GM10266 (cell line): ENCODE measurements at regions not wholly inside any gene's neighbourhood (a gene's known extent, or its start where the extent isn't known, plus 50 kb on each side); places are given as distances from the start of the nearest gene placed in this dataset.
"Not testable (repeated sequence)": the region's sequence is repeated elsewhere in the genome, so short reads cannot be mapped to it uniquely, and the experiment has no call there.

ENCODE experiments used
- DNase-seq: peaks from one replicate; pipeline ENCODE4 v3.0.0; 2012; ENCODE audit errors: extremely low spot score
- TF ChIP-seq, protein P1 (sequence below): IDR thresholded peaks from 2 replicates; pipeline ENCODE4 v1.5.1; 2012; ENCODE audit warnings: mild to moderate bottlenecking, low read depth; ENCODE audit not compliant: control insufficient read depth, insufficient read depth; ENCODE audit errors: missing control alignments

DNA sequence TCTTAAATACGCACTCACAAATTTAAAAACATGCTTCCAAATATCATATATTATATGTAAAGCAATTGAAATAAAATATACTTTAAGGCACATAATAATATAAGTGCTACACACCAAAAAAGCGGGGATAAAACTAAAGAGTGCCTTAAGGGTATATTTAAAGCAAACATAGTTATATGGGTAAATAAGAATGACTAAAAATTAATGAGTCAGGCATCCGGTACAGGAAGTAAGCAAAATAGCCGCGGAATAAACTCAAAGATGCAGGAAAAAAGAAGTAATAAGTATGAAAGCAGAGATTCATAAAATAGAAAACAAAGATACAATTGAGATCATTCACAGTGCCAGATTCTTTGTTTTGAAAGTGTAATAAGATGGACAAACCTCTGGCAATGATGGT, 503.5 kb upstream of the SOX11 start:
- no peak for DNase-seq
- TF ChIP-seq, protein P1, sequence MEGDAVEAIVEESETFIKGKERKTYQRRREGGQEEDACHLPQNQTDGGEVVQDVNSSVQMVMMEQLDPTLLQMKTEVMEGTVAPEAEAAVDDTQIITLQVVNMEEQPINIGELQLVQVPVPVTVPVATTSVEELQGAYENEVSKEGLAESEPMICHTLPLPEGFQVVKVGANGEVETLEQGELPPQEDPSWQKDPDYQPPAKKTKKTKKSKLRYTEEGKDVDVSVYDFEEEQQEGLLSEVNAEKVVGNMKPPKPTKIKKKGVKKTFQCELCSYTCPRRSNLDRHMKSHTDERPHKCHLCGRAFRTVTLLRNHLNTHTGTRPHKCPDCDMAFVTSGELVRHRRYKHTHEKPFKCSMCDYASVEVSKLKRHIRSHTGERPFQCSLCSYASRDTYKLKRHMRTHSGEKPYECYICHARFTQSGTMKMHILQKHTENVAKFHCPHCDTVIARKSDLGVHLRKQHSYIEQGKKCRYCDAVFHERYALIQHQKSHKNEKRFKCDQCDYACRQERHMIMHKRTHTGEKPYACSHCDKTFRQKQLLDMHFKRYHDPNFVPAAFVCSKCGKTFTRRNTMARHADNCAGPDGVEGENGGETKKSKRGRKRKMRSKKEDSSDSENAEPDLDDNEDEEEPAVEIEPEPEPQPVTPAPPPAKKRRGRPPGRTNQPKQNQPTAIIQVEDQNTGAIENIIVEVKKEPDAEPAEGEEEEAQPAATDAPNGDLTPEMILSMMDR, result no peak

DNA sequence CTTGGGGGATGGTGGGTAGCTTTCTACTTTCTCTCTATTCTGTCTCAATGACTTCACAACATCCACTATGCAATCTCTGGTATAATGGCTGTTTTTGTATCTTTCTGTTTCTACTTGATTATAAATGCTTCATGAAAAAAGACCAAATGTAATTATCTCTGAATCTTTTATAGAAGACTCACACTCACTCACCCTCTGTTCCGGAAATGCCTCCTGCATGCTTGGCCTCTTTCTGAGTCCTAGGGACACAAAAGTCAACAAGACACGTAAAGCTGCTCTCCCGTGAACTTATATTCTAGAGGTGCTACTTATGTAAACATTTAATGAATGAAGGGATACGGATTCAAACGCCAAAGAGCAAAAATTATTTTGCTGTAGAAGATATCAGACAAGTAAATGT, 502.2 kb upstream of the SOX11 start:
- no peak for DNase-seq
- TF ChIP-seq, protein P1, result no peak

DNA sequence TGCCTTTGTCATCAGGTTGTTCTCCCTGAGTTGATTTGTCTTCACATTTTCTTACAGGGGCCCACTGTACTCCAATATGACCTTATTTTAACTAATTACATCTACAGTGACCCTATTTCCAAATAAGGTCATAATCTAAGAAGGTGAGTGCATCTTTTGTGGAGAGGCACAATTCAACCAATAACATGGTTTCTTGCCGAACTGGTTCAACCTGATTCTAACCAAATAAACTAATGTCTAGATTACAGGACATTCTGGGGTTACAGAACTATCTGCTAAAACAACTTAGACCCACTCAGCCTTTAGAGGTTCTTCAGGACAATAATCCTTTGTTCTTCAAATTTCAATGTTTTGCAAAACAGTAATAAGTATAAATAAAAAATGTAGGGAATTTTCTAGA, 496.5 kb upstream of the SOX11 start:
- TF ChIP-seq, protein P1, result no peak
- no peak for DNase-seq

DNA sequence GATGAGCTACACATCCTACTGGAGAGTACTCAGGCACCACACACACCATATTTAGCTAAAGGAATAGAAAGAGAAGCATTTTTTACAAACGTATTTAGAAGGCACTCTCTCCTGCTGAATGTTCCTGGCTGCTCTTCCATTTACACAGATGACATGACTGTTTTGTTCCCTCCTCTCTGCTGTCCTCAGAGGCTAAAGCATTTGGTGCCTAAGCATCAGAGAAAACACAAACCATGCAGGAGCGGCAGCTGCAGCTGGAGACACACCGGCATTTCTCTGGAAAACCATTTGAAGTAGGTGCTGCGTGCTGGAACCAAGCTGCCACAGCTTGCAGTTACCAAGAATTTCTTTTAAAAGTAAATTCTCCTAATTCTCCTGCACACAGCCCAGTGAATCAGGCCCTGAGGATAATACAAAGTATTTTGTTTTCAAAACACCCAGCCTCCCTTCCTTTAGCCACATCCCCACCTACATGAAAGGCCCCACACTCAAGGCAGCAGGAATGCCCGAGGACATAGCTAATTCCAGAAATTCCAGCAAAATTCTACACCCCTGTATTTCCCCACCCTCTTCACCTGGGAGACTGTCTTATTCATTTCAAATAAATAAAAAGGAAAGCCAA, 488.9 kb upstream of the SOX11 start:
- no peak for DNase-seq
- TF ChIP-seq, protein P1, result no peak

DNA sequence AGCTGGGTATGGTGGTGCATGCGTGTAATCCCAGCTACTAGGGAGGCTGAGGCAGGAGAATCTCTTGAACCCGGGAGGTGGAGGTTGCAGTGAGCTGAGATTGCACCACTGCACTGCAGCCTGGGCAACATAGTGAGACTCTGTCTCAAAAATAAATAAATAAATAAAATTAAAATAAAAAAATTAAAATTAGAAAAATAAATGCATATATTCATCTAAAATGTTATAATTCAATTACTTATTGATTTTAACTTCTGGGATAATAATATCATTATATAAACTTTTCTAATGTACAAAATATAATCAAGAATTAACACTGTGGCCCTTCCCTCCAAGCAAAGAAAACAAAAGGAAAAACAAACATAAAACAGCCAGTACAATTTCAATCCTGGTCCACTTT, 485.4 kb upstream of the SOX11 start:
- not testable (repeated sequence) for DNase-seq

DNA sequence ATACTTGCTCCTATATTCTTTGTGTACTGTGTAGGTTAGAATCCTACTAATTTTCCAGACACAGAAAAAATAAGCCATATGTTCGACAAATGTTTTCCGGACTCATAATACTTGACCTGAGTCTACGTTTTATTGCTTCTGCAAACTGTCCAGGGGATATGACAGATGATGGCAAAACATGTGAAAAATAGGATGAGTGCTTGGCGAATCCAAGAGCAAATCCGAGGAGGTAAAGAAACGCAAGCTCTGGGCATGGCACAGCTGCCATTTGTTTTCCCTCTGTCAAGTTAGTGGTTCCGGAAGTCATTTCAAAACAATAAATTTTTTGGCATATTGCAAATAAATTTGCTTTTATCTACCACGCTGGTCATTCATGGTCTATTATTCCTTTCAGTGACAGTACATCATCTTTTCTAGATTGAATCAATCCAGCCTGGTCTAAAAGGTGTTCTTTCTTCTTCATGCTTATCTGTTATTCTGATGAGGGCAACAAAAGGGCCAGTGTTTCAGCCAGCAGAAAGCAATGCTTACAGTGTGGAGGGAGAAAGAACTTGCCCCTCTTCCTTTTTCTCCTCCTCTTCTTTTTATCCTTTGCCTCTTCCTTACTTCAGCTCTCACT, 476.1 kb upstream of the SOX11 start:
- no peak for DNase-seq
- TF ChIP-seq, protein P1, result no peak

DNA sequence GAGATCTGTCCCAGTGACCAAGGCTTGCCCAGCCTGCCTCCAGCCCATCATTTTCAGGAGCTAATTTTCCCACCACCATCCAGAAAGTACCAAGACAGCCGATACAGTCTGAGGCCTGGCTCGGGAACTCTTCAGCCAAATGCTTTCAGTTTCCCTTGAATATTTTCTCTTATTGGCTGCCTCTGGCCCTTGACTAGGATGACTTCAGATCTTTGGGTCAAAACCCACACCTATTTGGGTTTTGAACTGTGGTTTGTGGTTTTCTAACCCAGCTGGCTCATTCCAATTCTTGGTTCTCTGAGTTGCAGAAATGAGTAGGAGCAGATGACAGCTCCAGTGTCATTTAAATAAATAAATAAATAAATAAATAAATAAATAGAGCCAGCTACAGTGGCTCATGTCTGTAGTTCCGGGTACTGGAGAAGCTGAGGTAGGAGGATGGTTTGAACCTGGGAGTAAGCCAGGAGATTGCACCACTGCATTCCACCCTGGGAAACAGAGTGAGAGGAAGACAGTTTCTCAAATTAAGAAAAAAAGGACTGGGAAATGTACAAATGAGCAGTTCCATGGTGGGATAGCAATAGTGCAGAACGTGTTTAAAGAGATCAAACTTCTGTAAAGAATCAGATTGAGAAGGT, 465.0 kb upstream of the SOX11 start:
- TF ChIP-seq, protein P1, result no peak
- DNase-seq, result no peak

DNA sequence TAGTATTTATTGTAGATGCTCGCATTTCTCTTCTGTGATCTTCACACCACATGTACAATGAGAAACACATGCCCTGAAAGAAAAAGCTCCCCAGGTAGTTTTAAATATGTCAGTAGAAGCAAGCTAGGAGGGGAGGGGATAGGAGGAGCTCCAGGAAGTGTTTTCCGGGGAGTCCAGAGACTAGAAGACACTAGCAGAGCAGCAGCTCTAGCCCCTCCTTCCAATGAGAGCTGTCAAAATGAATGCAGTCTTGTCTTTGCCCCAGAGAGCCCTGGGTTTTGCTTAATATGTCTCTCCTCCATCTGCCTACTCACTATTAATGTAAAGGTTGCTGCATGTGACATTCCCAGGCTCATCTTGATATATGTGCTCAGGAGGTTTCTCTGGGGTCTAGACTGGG, 462.6 kb upstream of the SOX11 start:
- no peak for DNase-seq
- TF ChIP-seq, protein P1, result no peak
